GM10266 (cell line): ENCODE measurements at regions not wholly inside any gene's neighbourhood (a gene's known extent, or its start where the extent isn't known, plus 50 kb on each side); places are given as distances from the start of the nearest gene placed in this dataset.

Source experiments
- DNase-seq: peaks from one replicate; pipeline ENCODE4 v3.0.0; 2012; ENCODE audit errors: extremely low spot score
- TF ChIP-seq, protein P1 (sequence below): IDR thresholded peaks from 2 replicates; pipeline ENCODE4 v1.5.1; 2012; ENCODE audit warnings: mild to moderate bottlenecking, low read depth; ENCODE audit not compliant: control insufficient read depth, insufficient read depth; ENCODE audit errors: missing control alignments

DNA sequence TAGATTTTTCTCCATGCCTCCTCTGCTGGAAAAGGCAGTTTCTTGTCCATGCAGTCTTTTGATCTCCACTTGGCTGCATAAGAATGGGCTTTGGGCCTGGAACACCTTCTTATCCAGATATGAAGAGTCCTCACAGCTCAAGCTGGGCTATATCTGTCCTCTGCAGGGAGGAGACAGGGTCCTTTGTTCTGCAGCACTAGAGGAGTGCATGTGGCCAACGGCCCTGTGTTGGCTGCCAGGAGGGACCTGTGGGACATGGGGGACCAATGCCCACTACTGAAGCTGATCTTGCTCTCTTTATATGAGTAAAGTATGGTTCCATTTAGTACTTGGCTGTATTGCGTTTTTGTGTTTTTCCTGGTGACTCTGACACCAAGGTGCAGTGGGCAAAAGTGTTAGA is 157.3 kb upstream of the ABI3BP start:
- DNase-seq = no peak
- TF ChIP-seq, protein P1, sequence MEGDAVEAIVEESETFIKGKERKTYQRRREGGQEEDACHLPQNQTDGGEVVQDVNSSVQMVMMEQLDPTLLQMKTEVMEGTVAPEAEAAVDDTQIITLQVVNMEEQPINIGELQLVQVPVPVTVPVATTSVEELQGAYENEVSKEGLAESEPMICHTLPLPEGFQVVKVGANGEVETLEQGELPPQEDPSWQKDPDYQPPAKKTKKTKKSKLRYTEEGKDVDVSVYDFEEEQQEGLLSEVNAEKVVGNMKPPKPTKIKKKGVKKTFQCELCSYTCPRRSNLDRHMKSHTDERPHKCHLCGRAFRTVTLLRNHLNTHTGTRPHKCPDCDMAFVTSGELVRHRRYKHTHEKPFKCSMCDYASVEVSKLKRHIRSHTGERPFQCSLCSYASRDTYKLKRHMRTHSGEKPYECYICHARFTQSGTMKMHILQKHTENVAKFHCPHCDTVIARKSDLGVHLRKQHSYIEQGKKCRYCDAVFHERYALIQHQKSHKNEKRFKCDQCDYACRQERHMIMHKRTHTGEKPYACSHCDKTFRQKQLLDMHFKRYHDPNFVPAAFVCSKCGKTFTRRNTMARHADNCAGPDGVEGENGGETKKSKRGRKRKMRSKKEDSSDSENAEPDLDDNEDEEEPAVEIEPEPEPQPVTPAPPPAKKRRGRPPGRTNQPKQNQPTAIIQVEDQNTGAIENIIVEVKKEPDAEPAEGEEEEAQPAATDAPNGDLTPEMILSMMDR = no peak

DNA sequence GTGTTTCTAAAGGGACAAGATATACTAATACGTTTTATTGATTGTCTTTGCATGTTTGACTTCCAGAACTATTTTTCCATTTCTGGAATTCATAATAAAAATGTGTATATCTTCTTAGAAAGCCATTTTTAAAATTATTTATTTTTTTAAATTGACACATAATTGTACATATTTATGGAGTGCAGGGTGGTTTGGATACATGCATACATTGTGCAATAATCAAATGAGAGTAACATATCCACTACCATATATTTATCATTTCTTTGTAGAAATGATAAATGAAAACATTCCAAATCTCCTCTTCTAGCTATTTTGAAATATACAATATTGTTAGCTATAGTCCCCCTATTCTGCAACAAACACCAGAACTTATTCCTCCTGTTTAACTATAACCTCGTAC is 156.5 kb upstream of the ABI3BP start:
- TF ChIP-seq, protein P1 = no peak
- DNase-seq = no peak

DNA sequence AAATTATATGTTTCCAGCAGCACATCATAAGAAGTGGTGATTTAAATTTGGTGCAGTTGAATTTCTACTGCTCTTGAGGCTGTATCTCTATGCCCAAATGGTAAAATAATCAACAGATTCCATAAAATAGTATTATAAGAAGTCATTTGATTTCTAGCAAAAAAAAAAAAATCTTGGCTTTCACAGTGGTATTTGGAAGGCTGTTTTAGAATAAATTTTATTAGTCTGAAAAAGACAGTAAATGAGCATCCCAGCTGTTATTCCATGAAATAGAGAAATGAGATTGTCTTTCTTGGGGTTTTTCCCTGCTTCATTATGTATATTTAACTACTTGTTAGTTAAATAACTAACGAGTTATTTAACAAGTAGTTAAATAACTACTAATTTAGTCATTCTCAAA is 156.0 kb upstream of the ABI3BP start:
- TF ChIP-seq, protein P1 = no peak

DNA sequence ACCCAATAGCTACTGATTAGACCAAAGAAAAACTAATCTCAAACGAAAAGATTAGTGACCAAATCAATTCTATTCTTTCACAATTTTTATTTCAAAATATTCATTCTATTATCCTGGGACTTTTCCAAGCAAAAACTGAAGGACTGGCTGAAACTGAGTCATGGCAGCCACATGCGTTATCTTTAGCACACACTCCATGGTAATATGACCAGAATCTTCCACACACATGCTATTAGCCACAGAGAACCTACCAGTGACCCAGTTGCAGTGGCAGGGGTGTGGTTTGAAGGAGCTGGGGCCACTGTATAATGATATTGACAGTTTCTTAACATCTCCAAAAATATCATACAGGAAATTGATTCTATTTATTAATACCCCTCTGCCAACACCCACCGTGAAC is 154.8 kb upstream of the ABI3BP start:
- TF ChIP-seq, protein P1 = no peak
- no peak for DNase-seq

More for the DNA sequence above, 156.0 kb upstream of the ABI3BP start:
- DNase-seq = no peak

DNA sequence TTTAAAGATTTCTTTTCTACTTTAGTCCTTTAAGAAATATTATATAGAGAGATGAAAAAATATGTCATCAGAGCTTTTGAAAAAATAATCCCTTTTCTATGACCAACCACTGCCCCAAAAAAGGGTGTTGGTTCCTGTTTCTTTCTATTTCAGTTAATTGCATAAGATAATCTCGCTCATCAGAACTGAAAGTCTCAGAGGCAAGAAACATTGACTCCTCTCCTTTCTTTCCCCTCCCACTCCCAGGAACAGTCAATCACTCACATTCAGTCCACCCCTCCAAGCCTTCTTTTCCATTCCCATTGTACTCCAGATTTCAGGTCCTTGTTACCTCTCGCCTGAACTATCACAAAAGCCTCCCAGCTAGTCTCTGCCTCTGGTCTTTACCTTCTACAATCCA is 153.7 kb upstream of the ABI3BP start:
- no peak for DNase-seq
- TF ChIP-seq, protein P1 = no peak

DNA sequence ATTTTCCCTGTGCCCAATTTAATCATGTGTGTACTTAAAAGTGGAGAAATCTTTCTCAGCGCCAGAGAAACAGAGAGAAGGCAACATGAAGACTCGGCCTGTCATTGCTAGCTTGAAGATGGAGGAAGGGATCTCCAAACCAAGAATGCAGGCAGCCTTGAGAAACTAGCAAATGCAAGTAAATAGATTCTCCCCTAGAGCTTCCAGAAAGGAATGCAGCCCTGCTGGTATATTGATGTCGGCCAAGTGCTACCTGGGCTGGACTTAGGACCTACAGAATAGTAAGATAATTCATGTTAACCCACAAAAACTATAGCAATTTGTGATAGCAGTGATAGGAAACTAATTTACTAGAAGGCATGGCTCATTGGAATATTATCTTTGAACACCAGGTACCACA is 150.9 kb upstream of the ABI3BP start:
- TF ChIP-seq, protein P1 = no peak
- DNase-seq = no peak

DNA sequence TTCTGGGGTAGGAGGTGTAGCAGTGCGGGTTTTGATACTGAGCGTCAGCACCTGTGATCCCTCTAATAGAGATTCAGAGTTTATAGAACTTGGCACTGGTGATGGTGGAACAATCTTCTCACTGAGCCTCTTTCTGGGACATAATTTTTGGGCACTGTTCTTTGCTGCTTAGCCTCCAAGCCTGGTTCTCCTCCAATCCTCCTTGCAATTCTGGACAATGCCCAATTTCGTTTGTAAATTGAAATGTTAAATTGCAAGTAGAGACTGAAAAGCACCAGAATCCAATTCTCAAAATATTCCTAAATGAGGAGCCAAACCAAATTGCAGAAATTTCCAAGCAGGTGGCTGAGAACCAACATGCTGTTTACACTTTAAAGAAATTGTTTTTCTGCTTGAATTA is 149.8 kb upstream of the ABI3BP start:
- no peak for DNase-seq
- TF ChIP-seq, protein P1 = no peak
